Keratinocyte (primary cell): ENCODE measurements at regions not wholly inside any gene's neighbourhood (a gene's known extent, or its start where the extent isn't known, plus 50 kb on each side); places are given as distances from the start of the nearest gene placed in this dataset.
"Not testable (repeated sequence)": the region's sequence is repeated elsewhere in the genome, so short reads cannot be mapped to it uniquely, and the experiment has no call there.

ENCODE experiments used
- DNase-seq: peaks from one replicate; pipeline ENCODE4 v3.0.0-alpha.2; 2011; ENCODE audit warnings: low read depth, missing footprints, low spot score
- FAIRE-seq: peaks from 2 replicates; lab custom pipeline; 2011; peaks lifted over from hg19 to GRCh38; lab: Jason Lieb, UNC
- H2AFZ ChIP-seq: 2 replicates; pipeline ENCODE4 v1.6.0; 2012; ENCODE audit warnings: low read length, control low read depth, inconsistent platforms; ENCODE audit not compliant: control insufficient read depth
- H3K27ac ChIP-seq: 2 replicates; pipeline ENCODE4 v1.5.1; 2011; ENCODE audit warnings: low read length; ENCODE audit not compliant: control insufficient read depth, insufficient read depth
- H3K27me3 ChIP-seq: 3 replicates; pipeline ENCODE4 v1.6.0; 2011; ENCODE audit warnings: low read length; ENCODE audit not compliant: control insufficient read depth, insufficient read depth; ENCODE audit errors: extremely low read depth
- H3K36me3 ChIP-seq, 2 experiments: 2 replicates in 1 of 2; 3 replicates in 1 of 2; pipeline ENCODE4 v1.5.1; 2011; ENCODE audit warnings: low read length in 2 of 2, mild to moderate bottlenecking in 1 of 2; ENCODE audit not compliant: control insufficient read depth in 2 of 2, insufficient read depth in 2 of 2; ENCODE audit errors: extremely low read depth in 1 of 2
- H3K4me1 ChIP-seq: 3 replicates; pipeline ENCODE4 v1.5.1; 2011; ENCODE audit warnings: low read length; ENCODE audit not compliant: control insufficient read depth, insufficient read depth; ENCODE audit errors: extremely low read depth
- H3K4me2 ChIP-seq: 3 replicates; pipeline ENCODE4 v1.6.0; 2011; ENCODE audit warnings: low read depth, low read length; ENCODE audit not compliant: control insufficient read depth, insufficient read depth; ENCODE audit errors: extremely low read depth
- H3K4me3 ChIP-seq, 3 experiments: fragments of 200-600 bp in 1 of 3; sonication (generic) in 1 of 3; 2 replicates in 2 of 3; 3 replicates in 1 of 3; pipeline ENCODE4 v1.5.1; 2011 to 2016; ENCODE audit warnings: low read length in 3 of 3, mild to moderate bottlenecking in 3 of 3, control low read depth in 2 of 3, inconsistent platforms in 1 of 3, low read depth in 1 of 3, mixed read lengths in 1 of 3, mixed run types in 1 of 3, moderate library complexity in 1 of 3; ENCODE audit not compliant: control insufficient read depth in 2 of 3, insufficient read depth in 2 of 3; ENCODE audit errors: extremely low read depth in 1 of 3
- H3K79me2 ChIP-seq: 2 replicates; pipeline ENCODE4 v1.6.0; 2012; ENCODE audit warnings: low read length; ENCODE audit not compliant: control insufficient read depth, insufficient read depth
- H3K9ac ChIP-seq: 3 replicates; pipeline ENCODE4 v1.6.0; 2011; ENCODE audit warnings: low read length; ENCODE audit not compliant: control insufficient read depth, insufficient read depth; ENCODE audit errors: extremely low read depth
- H3K9me1 ChIP-seq: 3 replicates; pipeline ENCODE4 v1.6.0; 2011; ENCODE audit warnings: low read length; ENCODE audit not compliant: control insufficient read depth, insufficient read depth; ENCODE audit errors: extremely low read depth
- H3K9me3 ChIP-seq: 2 replicates; pipeline ENCODE4 v1.5.1; 2012; ENCODE audit warnings: low read depth, low read length; ENCODE audit not compliant: control insufficient read depth
- H4K20me1 ChIP-seq: 3 replicates; pipeline ENCODE4 v1.6.0; 2011; ENCODE audit warnings: low read length; ENCODE audit not compliant: control insufficient read depth, insufficient read depth; ENCODE audit errors: extremely low read depth
- CTCF ChIP-seq, 3 experiments: IDR thresholded peaks in 1 of 3; conservative IDR thresholded peaks in 1 of 3; optimal IDR thresholded peaks in 1 of 3; 2 replicates in 2 of 3; 3 replicates in 1 of 3; pipeline versions ENCODE3 to v1.5.1; 2011; ENCODE audit warnings: low read length in 3 of 3, mild to moderate bottlenecking in 3 of 3, moderate library complexity in 2 of 3, control low read depth in 1 of 3, inconsistent platforms in 1 of 3; ENCODE audit not compliant: insufficient read depth in 2 of 3; ENCODE audit errors: extremely low read depth in 1 of 3
- EZH2 ChIP-seq: IDR thresholded peaks from one replicate; pipeline ENCODE4 v1.6.1; 2012; ENCODE audit warnings: inconsistent platforms, mild to moderate bottlenecking, low read length, moderate library complexity
- dilution Hi-C: fragments of 300-500 bp; cut with MboI; formaldehyde crosslinking; loops from one replicate; pipeline ENCODE4 v1.7.0; 2020; ENCODE audit warnings: low sequenced_read_pairs; ENCODE audit not compliant: extremely low pct_ligation_motif_present

- FAIRE-seq = no peak
- H3K4me2 ChIP-seq = no peak overlapping the region
- no peak for DNase-seq
- no peaks in the 10 kb centered on the region for H3K4me1 ChIP-seq
- no peak overlapping the region for H3K27ac ChIP-seq
- dilution Hi-C loops = no loop called here
- no peaks in the 10 kb centered on the region for H3K79me2 ChIP-seq
- H3K27me3 ChIP-seq = no peaks in the 10 kb centered on the region
- no peaks in the 10 kb centered on the region for H3K9me1 ChIP-seq
- no peak overlapping the region for H2AFZ ChIP-seq
- TF ChIP-seq EZH2 (no peak), CTCF (optimal IDR thresholded peaks at IDR 0.05 in 1 of 3, IDR thresholded peaks at IDR 0.05 in 1 of 3, conservative IDR thresholded peaks at IDR 0.05 in 1 of 3; ENCODE audit: extremely low read depth in 1 of 3, insufficient read depth in 2 of 3, low read length in 3 of 3) (no peak)
- H4K20me1 ChIP-seq = no peaks in the 10 kb centered on the region
- no peaks in the 10 kb centered on the region for H3K36me3 ChIP-seq
- no peak overlapping the region for H3K4me3 ChIP-seq
- H3K9me3 ChIP-seq = no peaks in the 10 kb centered on the region
- H3K9ac ChIP-seq = no peak overlapping the region
Observed at GRCh38 chr4:166198516-166199310, 325.7 kb downstream of the TLL1 start.

- DNase-seq (no peak), FAIRE-seq (no peak)
- H3K27ac ChIP-seq = no peak overlapping the region
- no peak overlapping the region for H3K9ac ChIP-seq
- H3K9me3 ChIP-seq = no peaks in the 10 kb centered on the region
- no peaks in the 10 kb centered on the region for H3K4me1 ChIP-seq
- no peaks in the 10 kb centered on the region for H3K9me1 ChIP-seq
- H3K36me3 ChIP-seq = no peaks in the 10 kb centered on the region
- no peak overlapping the region for H3K4me3 ChIP-seq
- TF ChIP-seq EZH2 (no peak), CTCF (optimal IDR thresholded peaks at IDR 0.05 in 1 of 3, IDR thresholded peaks at IDR 0.05 in 1 of 3, conservative IDR thresholded peaks at IDR 0.05 in 1 of 3; ENCODE audit: extremely low read depth in 1 of 3, insufficient read depth in 2 of 3, low read length in 3 of 3) (no peak)
- H3K27me3 ChIP-seq = no peaks in the 10 kb centered on the region
- H4K20me1 ChIP-seq = no peaks in the 10 kb centered on the region
- dilution Hi-C loops = no loop called here
- H2AFZ ChIP-seq = no peak overlapping the region
- H3K4me2 ChIP-seq = no peak overlapping the region
- H3K79me2 ChIP-seq = no peaks in the 10 kb centered on the region
Observed at GRCh38 chr4:166202991-166203390, 330.0 kb downstream of the TLL1 start.

DNA sequence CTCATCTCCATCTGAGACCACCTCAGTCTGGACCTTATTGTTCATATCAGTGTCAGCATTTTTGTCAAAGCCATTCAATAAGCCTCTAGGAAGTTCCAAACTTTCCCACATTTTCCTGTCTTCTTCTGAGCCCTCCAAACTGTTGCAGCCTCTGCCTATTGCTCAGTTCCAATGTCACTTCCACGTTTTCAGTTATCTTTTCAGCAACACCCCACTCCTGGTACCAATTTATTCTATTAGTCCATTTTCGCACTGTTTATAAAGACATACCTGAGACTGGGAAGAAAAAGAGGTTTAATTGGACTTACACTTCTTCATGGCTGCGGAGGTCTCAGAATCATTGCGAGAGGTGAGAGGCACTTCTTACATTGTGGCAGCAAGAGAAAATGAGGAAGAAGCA lies 339.3 kb downstream of the TLL1 start:
- H3K27ac ChIP-seq, H3K4me1 ChIP-seq, H3K36me3 ChIP-seq, H3K27me3 ChIP-seq, FAIRE-seq, H2AFZ ChIP-seq, H3K9me1 ChIP-seq, H3K4me2 ChIP-seq, H3K9ac ChIP-seq, H3K79me2 ChIP-seq, H3K4me3 ChIP-seq, H3K9me3 ChIP-seq, H4K20me1 ChIP-seq, dilution Hi-C loops, DNase-seq: not testable (repeated sequence)
